ENCODE measurements at regions not wholly inside any gene's neighbourhood (a gene's known extent, or its start where the extent isn't known, plus 50 kb on each side); places are given as distances from the start of the nearest gene placed in this dataset.
"Not testable (repeated sequence)": the region's sequence is repeated elsewhere in the genome, so short reads cannot be mapped to it uniquely, and the experiment has no call there.

DNA sequence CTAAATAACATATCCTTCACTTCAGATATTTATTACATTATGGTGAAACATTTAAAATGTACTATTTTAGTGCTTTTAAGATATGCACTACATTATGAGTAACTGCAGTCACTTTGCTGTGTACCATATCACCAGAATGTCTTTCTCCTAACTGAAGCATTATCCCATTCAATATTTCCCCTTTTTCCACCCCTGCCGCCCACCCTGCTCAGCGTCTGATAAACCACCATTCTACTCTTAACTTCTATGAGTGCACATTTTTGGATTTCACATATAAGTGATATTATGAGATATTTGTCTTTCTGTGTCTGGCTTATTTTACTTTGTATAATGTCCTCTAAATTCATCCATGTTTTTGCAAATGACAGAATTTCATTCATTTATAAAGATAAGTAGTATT, 126.4 kb downstream of the CCDC74A start:
- POLR2A ChIA-PET (ENCODE audit: partially characterized antibody); H4K8ac ChIP-seq (ENCODE audit: extremely low read depth, insufficient read depth, low read length); H3K79me1 ChIP-seq (ENCODE audit: low read depth, low read length); H2BK12ac ChIP-seq (ENCODE audit: low read depth, low read length); H2AK5ac ChIP-seq (ENCODE audit: low read depth, low read length); H2AFZ ChIP-seq (ENCODE audit: low read length); H4K20me1 ChIP-seq (replicated peaks in 1 of 2; ENCODE audit: control insufficient read depth in 1 of 2, insufficient read depth in 2 of 2, low read length in 2 of 2); H3K4me1 ChIP-seq (replicated peaks in 1 of 4; ENCODE audit: control insufficient read depth in 3 of 4, insufficient read depth in 4 of 4, low read length in 3 of 4); H4K5ac ChIP-seq (ENCODE audit: insufficient read length, low read depth, low read length); H3K18ac ChIP-seq (ENCODE audit: extremely low read depth, low read length); DNase-seq (ENCODE audit: low read depth in 1 of 2, low spot score in 2 of 2); H4K91ac ChIP-seq (replicated peaks; ENCODE audit: insufficient read length, low read length); H3K23me2 ChIP-seq (ENCODE audit: low read depth, low read length); H3K4me3 ChIP-seq (ENCODE audit: extremely low read depth in 1 of 4, insufficient read depth in 2 of 4, low read depth in 3 of 4, low read length in 4 of 4); H2BK20ac ChIP-seq (ENCODE audit: low read length); H3K23ac ChIP-seq (ENCODE audit: insufficient read length); H3K36me3 ChIP-seq (ENCODE audit: control insufficient read depth in 2 of 4, insufficient read depth in 4 of 4, low read length in 3 of 4); H3K4me2 ChIP-seq (ENCODE audit: insufficient read depth in 1 of 2, low read depth in 2 of 2, low read length in 2 of 2); H3K9ac ChIP-seq (replicated peaks in 1 of 4; ENCODE audit: extremely low read depth in 1 of 4, low read depth in 3 of 4, low read length in 3 of 4); H2BK5ac ChIP-seq (ENCODE audit: low read depth, low read length); H3K27ac ChIP-seq (ENCODE audit: low read depth, low read length); H3K4ac ChIP-seq (replicated peaks; ENCODE audit: insufficient read length, low read depth, low read length); H2BK15ac ChIP-seq (ENCODE audit: low read length); H2BK120ac ChIP-seq (replicated peaks; ENCODE audit: low read depth, low read length); H3K14ac ChIP-seq (ENCODE audit: insufficient read length); FAIRE-seq; H3K27me3 ChIP-seq (replicated peaks in 1 of 4; ENCODE audit: control insufficient read depth in 3 of 4, extremely low read depth in 1 of 4, insufficient read depth in 3 of 4, low read length in 3 of 4); H3K56ac ChIP-seq (replicated peaks; ENCODE audit: insufficient read length, low read depth, low read length); H3K79me2 ChIP-seq (ENCODE audit: control insufficient read depth in 1 of 2, insufficient read depth in 2 of 2, low read length in 2 of 2): not testable (repeated sequence)
- CTCF ChIA-PET (ENCODE audit: partially characterized antibody) = interaction anchor here (1.6 kb wide), 1 partner anchor 18 kb away, joined by 3 read pairs; no protein-coding TSS in a partner anchor
- peaks cover 0 to 20% of the 10 kb centered on the region in 2 experiments; a peak in 1 of 4 replicates for H3K9me3 ChIP-seq (ENCODE audit: insufficient read depth in 2 of 2, low read depth in 1 of 2, low read length in 1 of 2)
- 84% methylated on average over 2 of the region's 2 CpGs; no CpG with 5 or more reads in 1 of the 2 experiments for WGBS, 2 experiments (ENCODE audit: extremely low coverage in 1 of 2, insufficient coverage in 1 of 2, insufficient read length in 1 of 2, insufficient replicate concordance in 2 of 2, low coverage in 1 of 2, low lambda C conversion rate in 2 of 2, missing lambda C conversion rate in 1 of 2)
